ENCODE measurements at regions not wholly inside any gene's neighbourhood (a gene's known extent, or its start where the extent isn't known, plus 50 kb on each side); places are given as distances from the start of the nearest gene placed in this dataset.

GRCh38 chr2:16063955-16064633 is 123.7 kb downstream of the MYCN start:
- Histone ChIP-seq H3K4me3 (ENCODE audit: low read depth, low read length) (no peak overlapping the region), H3K36me3 (ENCODE audit: control insufficient read depth, insufficient read depth, low read length) (no peaks in the 10 kb centered on the region), H3K27me3 (ENCODE audit: control insufficient read depth, insufficient read depth, low read length) (no peaks in the 10 kb centered on the region)
- TF ChIP-seq CTCF (IDR thresholded peaks at IDR 0.05; ENCODE audit: insufficient read depth, low read length, severe bottlenecking) = no peak
- FAIRE-seq (no peak), DNase-seq (ENCODE audit: low read depth) (no peak)

GRCh38 chr2:16063251-16063850 is 123.0 kb downstream of the MYCN start:
- H3K36me3 ChIP-seq (ENCODE audit: control insufficient read depth, insufficient read depth, low read length) = no peaks in the 10 kb centered on the region
- FAIRE-seq = no peak
- TF ChIP-seq CTCF (IDR thresholded peaks at IDR 0.05; ENCODE audit: insufficient read depth, low read length, severe bottlenecking) = no peak
- H3K27me3 ChIP-seq (ENCODE audit: control insufficient read depth, insufficient read depth, low read length) = no peaks in the 10 kb centered on the region
- H3K4me3 ChIP-seq (ENCODE audit: low read depth, low read length) = no peak overlapping the region
- no peak for DNase-seq (ENCODE audit: low read depth)

DNA sequence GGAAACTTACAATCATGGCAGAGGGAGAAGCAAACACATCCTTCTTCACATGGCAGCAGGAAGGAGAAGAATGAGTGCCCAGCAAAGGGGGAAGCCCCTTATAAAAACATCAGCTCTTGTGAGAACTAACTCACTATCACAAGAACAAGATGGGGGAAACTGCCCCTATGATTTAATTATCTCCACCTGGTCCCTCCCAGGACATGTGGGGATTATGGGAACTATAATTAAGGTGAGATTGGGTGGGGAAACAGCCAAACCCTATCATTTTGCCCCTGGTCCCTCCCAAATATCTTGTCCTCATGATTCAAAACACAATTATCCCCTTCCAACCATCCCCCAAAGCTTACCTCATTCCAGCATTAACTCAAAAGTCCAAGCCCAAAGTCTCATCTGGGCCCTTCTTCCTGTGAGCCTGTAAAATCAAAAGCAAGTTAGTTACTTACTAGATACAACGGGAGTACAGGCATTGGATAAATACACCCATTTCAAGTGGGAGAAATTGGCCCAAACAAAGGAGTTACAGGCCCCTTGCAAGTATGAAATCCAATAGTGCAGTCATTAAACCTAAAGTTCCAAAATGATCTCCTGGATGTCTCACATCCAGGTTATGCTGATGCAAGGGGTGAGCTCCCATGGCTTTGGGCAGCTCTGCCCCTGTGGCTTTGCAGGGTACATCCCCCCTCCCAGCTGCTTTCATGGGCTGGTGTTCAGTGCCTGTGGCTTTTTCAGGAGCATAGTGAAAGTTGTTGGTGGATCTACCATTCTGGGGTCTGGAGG is 122.3 kb downstream of the MYCN start:
- no peak for TF ChIP-seq CTCF (IDR thresholded peaks at IDR 0.05; ENCODE audit: insufficient read depth, low read length, severe bottlenecking)
- no peak overlapping the region for H3K4me3 ChIP-seq (ENCODE audit: low read depth, low read length)
- DNase-seq (ENCODE audit: low read depth) (no peak), FAIRE-seq (no peak)
- H3K36me3 ChIP-seq (ENCODE audit: control insufficient read depth, insufficient read depth, low read length) = no peaks in the 10 kb centered on the region
- H3K27me3 ChIP-seq (ENCODE audit: control insufficient read depth, insufficient read depth, low read length) = no peaks in the 10 kb centered on the region

- Histone ChIP-seq H3K36me3 (ENCODE audit: control insufficient read depth, insufficient read depth, low read length) (no peaks in the 10 kb centered on the region), H3K4me3 (ENCODE audit: low read depth, low read length) (no peak overlapping the region), H3K27me3 (ENCODE audit: control insufficient read depth, insufficient read depth, low read length) (no peaks in the 10 kb centered on the region)
- no peak for TF ChIP-seq CTCF (IDR thresholded peaks at IDR 0.05; ENCODE audit: insufficient read depth, low read length, severe bottlenecking)
- DNase-seq (ENCODE audit: low read depth) (no peak), FAIRE-seq (no peak)
Measured at GRCh38 chr2:16061441-16062217, 121.3 kb downstream of the MYCN start.

DNA sequence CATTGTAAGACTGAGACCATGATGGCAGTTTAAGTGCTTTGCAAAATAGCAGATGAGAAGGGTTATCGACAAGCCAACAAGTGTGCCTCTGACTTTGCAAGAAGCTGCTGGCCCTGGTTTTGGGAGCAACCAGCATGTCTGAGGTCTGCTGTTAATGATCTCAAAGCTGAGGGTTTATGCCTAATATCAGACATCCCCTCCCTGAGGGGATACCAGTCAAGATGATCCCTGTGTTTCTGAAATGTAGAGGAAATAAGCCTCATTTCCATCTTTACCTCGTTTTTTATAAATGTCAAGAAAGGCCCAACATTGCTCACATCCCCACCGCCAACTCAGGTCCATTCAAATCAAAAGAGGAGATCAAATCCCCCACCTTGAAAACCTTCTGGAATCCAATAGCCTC is 120.6 kb downstream of the MYCN start:
- no peak for DNase-seq (ENCODE audit: low read depth)
- no peaks in the 10 kb centered on the region for H3K27me3 ChIP-seq (ENCODE audit: control insufficient read depth, insufficient read depth, low read length)
- no peak for FAIRE-seq
- TF ChIP-seq CTCF (IDR thresholded peaks at IDR 0.05; ENCODE audit: insufficient read depth, low read length, severe bottlenecking) = no peak
- H3K36me3 ChIP-seq (ENCODE audit: control insufficient read depth, insufficient read depth, low read length) = no peaks in the 10 kb centered on the region
- no peak overlapping the region for H3K4me3 ChIP-seq (ENCODE audit: low read depth, low read length)
